ENCODE measurements at regions not wholly inside any gene's neighbourhood (a gene's known extent, or its start where the extent isn't known, plus 50 kb on each side); places are given as distances from the start of the nearest gene placed in this dataset.

- H3K27me3 Mint-ChIP-seq (ENCODE audit: low read depth): no peaks in the 10 kb centered on the region
- no peaks in the 10 kb centered on the region for H3K27me3 ChIP-seq (ENCODE audit: insufficient read depth, low read length)
- no peak for TF ChIP-seq CTCF (conservative IDR thresholded peaks at IDR 0.05)
- no peak overlapping the region for H3K4me3 Mint-ChIP-seq
- no peak overlapping the region for H3K18ac ChIP-seq (ENCODE audit: insufficient read length, low read depth, low read length)
- DNase-seq: no peak
- no peak overlapping the region for H2BK12ac ChIP-seq (ENCODE audit: insufficient read length, low read depth, low read length)
- H3K4me1 ChIP-seq (ENCODE audit: insufficient read depth, low read length): no peaks in the 10 kb centered on the region
- H3K79me2 ChIP-seq (ENCODE audit: insufficient read depth, low read length): no peaks in the 10 kb centered on the region
- no peak overlapping the region for H3K4me2 ChIP-seq (ENCODE audit: insufficient read depth, insufficient read length, low read length)
- no peak overlapping the region for H3K4ac ChIP-seq (ENCODE audit: low read depth, low read length)
- H3K27ac ChIP-seq (ENCODE audit: insufficient read length, low read depth, low read length): no peak overlapping the region
- H2BK5ac ChIP-seq (ENCODE audit: insufficient read length, low read length): no peak overlapping the region
- no peak overlapping the region for H2BK15ac ChIP-seq (ENCODE audit: low read depth, low read length)
- H3T11ph ChIP-seq (ENCODE audit: low read length): no peak overlapping the region
- H4K91ac ChIP-seq (ENCODE audit: insufficient read length, low read depth, low read length): no peak overlapping the region
- H3K23me2 ChIP-seq (ENCODE audit: insufficient read length, low read depth, low read length, poor library complexity, severe bottlenecking): no peaks in the 10 kb centered on the region
- H3K4me1 Mint-ChIP-seq: peaks cover 23 to 32% of the 10 kb centered on the region in 2 experiments
- H2BK20ac ChIP-seq (ENCODE audit: low read depth, low read length, poor library complexity, severe bottlenecking): no peak overlapping the region
- no peak overlapping the region for H3K56ac ChIP-seq (ENCODE audit: insufficient read length, low read depth, low read length)
- H2BK120ac ChIP-seq (ENCODE audit: low read depth, low read length, poor library complexity, severe bottlenecking): no peak overlapping the region
- no peak overlapping the region for H3K23ac ChIP-seq (ENCODE audit: insufficient read length, low read depth, low read length)
- H3K36me3 Mint-ChIP-seq (ENCODE audit: insufficient read depth in 1 of 3, low read depth in 3 of 3): peaks cover 0 to under 1% (median 0%) of the 10 kb centered on the region in 3 experiments; a peak in 2 of 7 replicates
- H3K9me3 Mint-ChIP-seq: peaks cover 0 to 2% of the 10 kb centered on the region in 2 experiments; a peak in 3 of 5 replicates
- H2AK5ac ChIP-seq (ENCODE audit: insufficient read length, low read length): no peak overlapping the region
- H3K14ac ChIP-seq (ENCODE audit: insufficient read depth, low read length): no peak overlapping the region
- H3K9me3 ChIP-seq (ENCODE audit: control insufficient read depth, low read depth, low read length): no peaks in the 10 kb centered on the region
- no peaks in the 10 kb centered on the region for H3K79me1 ChIP-seq (ENCODE audit: insufficient read depth, low read depth, low read length, poor library complexity, severe bottlenecking)
- H2AFZ ChIP-seq (ENCODE audit: low read length): no peak overlapping the region
- no peak overlapping the region for H3K9ac ChIP-seq (ENCODE audit: extremely low read depth, insufficient read length, low read length)
- no CpG with 5 or more reads among the region's 1 CpG for WGBS (ENCODE audit: extremely low coverage, insufficient read length, low lambda C conversion rate)
- no peak overlapping the region for H4K5ac ChIP-seq (ENCODE audit: insufficient read length, low read depth, low read length)
- H4K8ac ChIP-seq (replicated peaks; ENCODE audit: insufficient read length, low read depth, low read length): no peak overlapping the region
- no peaks in the 10 kb centered on the region for H4K20me1 ChIP-seq (ENCODE audit: control insufficient read depth, insufficient read depth, insufficient read length)
- H3K27ac Mint-ChIP-seq: no peak overlapping the region
These were observed 66.5 kb upstream of the SVIL start for GRCh38 chr10:29701306-29701705.
